ENCODE measurements at regions not wholly inside any gene's neighbourhood (a gene's known extent, or its start where the extent isn't known, plus 50 kb on each side); places are given as distances from the start of the nearest gene placed in this dataset.

- Histone ChIP-seq H3K4me2 (no peak overlapping the region), H3K9me2 (ENCODE audit: insufficient read depth) (no peaks in the 10 kb centered on the region), H2AFZ (no peak overlapping the region), H3K27me3 (ENCODE audit: insufficient read depth, low read depth) (no peaks in the 10 kb centered on the region), H3K9me3 (ENCODE audit: insufficient read depth, low read depth) (no peaks in the 10 kb centered on the region), H3K79me2 (ENCODE audit: low read depth) (no peaks in the 10 kb centered on the region), H3F3A (ENCODE audit: insufficient read depth, low read depth) (peaks cover 13% of the 10 kb centered on the region), H3K4me3 (no peak overlapping the region), H3K4me1 (replicated peaks; ENCODE audit: insufficient read depth) (peaks cover 19% of the 10 kb centered on the region), H3K36me3 (ENCODE audit: low read depth) (no peaks in the 10 kb centered on the region), H3K27ac (no peak overlapping the region), H4K20me1 (ENCODE audit: insufficient read depth) (no peaks in the 10 kb centered on the region)
- intact Hi-C loops (cut with micrococcal nuclease; ENCODE audit: unreplicated experiment): no loop called here
- no peak for DNase-seq
- ChIA-PET CTCF (no interaction called here), POLR2A (ENCODE audit: unreplicated experiment) (no interaction called here)
- TF ChIP-seq EZH2 (IDR thresholded peaks at IDR 0.05; ENCODE audit: low read depth) (no peak), CTCF (conservative IDR thresholded peaks at IDR 0.05) (no peak)
- BruUV-seq (replicated peaks): no TSS peak
These were observed 297.5 kb downstream of the PCNX1 start for GRCh38 chr14:71204768-71205167.

- Histone ChIP-seq H3K9me2 (ENCODE audit: insufficient read depth) (no peaks in the 10 kb centered on the region), H3K79me2 (ENCODE audit: low read depth) (no peaks in the 10 kb centered on the region), H3K4me2 (no peak overlapping the region), H3K27ac (no peak overlapping the region), H2AFZ (no peak overlapping the region), H3F3A (ENCODE audit: insufficient read depth, low read depth) (peaks cover 13% of the 10 kb centered on the region), H3K36me3 (ENCODE audit: low read depth) (no peaks in the 10 kb centered on the region), H4K20me1 (ENCODE audit: insufficient read depth) (no peaks in the 10 kb centered on the region), H3K4me1 (replicated peaks; ENCODE audit: insufficient read depth) (peaks cover 19% of the 10 kb centered on the region), H3K4me3 (no peak overlapping the region), H3K27me3 (ENCODE audit: insufficient read depth, low read depth) (no peaks in the 10 kb centered on the region), H3K9me3 (ENCODE audit: insufficient read depth, low read depth) (no peaks in the 10 kb centered on the region)
- BruUV-seq (replicated peaks): no TSS peak
- no peak for TF ChIP-seq EZH2 (IDR thresholded peaks at IDR 0.05; ENCODE audit: low read depth)
- DNase-seq: no peak
- ChIA-PET POLR2A (ENCODE audit: unreplicated experiment) (interaction anchor here (0.7 kb wide), 1 partner anchor 41 kb away, joined by 6 read pairs; no protein-coding TSS in a partner anchor), CTCF (no interaction called here)
- intact Hi-C loops (cut with micrococcal nuclease; ENCODE audit: unreplicated experiment): no loop called here
These were observed 298.9 kb downstream of the PCNX1 start for GRCh38 chr14:71206123-71206522.

- Histone ChIP-seq H2AFZ (no peak overlapping the region), H3K4me3 (no peak overlapping the region), H3K9me3 (ENCODE audit: insufficient read depth, low read depth) (no peaks in the 10 kb centered on the region), H3K27ac (no peak overlapping the region), H3K4me2 (peak overlapping the region; percentile 2), H3K4me1 (replicated peaks; ENCODE audit: insufficient read depth) (peaks cover 19% of the 10 kb centered on the region), H3K36me3 (ENCODE audit: low read depth) (no peaks in the 10 kb centered on the region), H3K27me3 (ENCODE audit: insufficient read depth, low read depth) (no peaks in the 10 kb centered on the region), H4K20me1 (ENCODE audit: insufficient read depth) (no peaks in the 10 kb centered on the region), H3F3A (ENCODE audit: insufficient read depth, low read depth) (peaks cover 13% of the 10 kb centered on the region), H3K9me2 (ENCODE audit: insufficient read depth) (no peaks in the 10 kb centered on the region), H3K79me2 (ENCODE audit: low read depth) (no peaks in the 10 kb centered on the region)
- ChIA-PET POLR2A (ENCODE audit: unreplicated experiment) (no interaction called here), CTCF (no interaction called here)
- BruUV-seq (replicated peaks): no TSS peak
- TF ChIP-seq EZH2 (IDR thresholded peaks at IDR 0.05; ENCODE audit: low read depth) (no peak), CTCF (conservative IDR thresholded peaks at IDR 0.05) (no peak)
- intact Hi-C loops (cut with micrococcal nuclease; ENCODE audit: unreplicated experiment): no loop called here
- DNase-seq: peak; percentile 64 to 80
These were observed 299.6 kb downstream of the PCNX1 start for GRCh38 chr14:71206766-71207371.

Data from PC-9 (cell line).